Tibial nerve (tissue), 3 donors: ENCODE measurements at regions not wholly inside any gene's neighbourhood (a gene's known extent, or its start where the extent isn't known, plus 50 kb on each side); places are given as distances from the start of the nearest gene placed in this dataset.

Source experiments
- POLR2A ChIP-seq, 2 donors: fragments of 450-650 bp; IDR thresholded peaks; one replicate each; pipeline ENCODE4 v1.6.1; 2017; ENCODE audit warnings: antibody characterized with exemption in 2 of 2, mild to moderate bottlenecking in 2 of 2, moderate library complexity in 2 of 2
- TF ChIP-seq, protein P1 (sequence below), 5 experiments: fragments of 200-600 bp in 3 of 5; fragments of 450-650 bp in 2 of 5; sonication (generic) in 3 of 5; IDR thresholded peaks; one replicate each; pipeline ENCODE4 v1.5.1; 2016 to 2019; ENCODE audit warnings: antibody characterized with exemption in 5 of 5, mild to moderate bottlenecking in 3 of 5, moderate library complexity in 2 of 5

DNA sequence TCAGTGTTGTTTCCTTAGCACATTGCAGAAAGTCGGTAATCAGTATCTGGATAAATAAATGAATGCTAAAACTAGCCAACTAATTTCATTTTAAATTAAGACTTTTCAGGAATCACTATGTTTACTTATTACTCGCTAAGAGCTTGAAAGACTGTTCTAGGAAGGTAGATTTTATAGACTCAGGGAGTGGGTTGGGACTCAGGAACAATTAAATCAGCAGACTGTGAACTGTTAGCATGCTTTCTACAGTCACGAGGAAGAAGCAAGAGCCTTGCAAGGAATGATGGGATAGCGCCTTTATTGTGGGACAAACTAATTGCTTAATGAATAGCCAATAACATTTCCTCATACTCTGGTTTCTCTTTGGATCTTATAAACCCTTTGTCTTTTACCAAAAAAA is 183.2 kb upstream of the AADAT start:
- TF ChIP-seq, protein P1, sequence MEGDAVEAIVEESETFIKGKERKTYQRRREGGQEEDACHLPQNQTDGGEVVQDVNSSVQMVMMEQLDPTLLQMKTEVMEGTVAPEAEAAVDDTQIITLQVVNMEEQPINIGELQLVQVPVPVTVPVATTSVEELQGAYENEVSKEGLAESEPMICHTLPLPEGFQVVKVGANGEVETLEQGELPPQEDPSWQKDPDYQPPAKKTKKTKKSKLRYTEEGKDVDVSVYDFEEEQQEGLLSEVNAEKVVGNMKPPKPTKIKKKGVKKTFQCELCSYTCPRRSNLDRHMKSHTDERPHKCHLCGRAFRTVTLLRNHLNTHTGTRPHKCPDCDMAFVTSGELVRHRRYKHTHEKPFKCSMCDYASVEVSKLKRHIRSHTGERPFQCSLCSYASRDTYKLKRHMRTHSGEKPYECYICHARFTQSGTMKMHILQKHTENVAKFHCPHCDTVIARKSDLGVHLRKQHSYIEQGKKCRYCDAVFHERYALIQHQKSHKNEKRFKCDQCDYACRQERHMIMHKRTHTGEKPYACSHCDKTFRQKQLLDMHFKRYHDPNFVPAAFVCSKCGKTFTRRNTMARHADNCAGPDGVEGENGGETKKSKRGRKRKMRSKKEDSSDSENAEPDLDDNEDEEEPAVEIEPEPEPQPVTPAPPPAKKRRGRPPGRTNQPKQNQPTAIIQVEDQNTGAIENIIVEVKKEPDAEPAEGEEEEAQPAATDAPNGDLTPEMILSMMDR (IDR thresholded peaks at IDR 0.05): no peak
- no peak for TF ChIP-seq POLR2A (IDR thresholded peaks at IDR 0.05)
